GM10248 (cell line): ENCODE measurements at regions not wholly inside any gene's neighbourhood (a gene's known extent, or its start where the extent isn't known, plus 50 kb on each side); places are given as distances from the start of the nearest gene placed in this dataset.

Source experiments
- CTCF ChIA-PET: fragments of 300-600 bp; sonication (Branson Sonifier 250); formaldehyde crosslinking; extraction: SDS; loops from one replicate; lab custom pipeline; 2021; ENCODE audit warnings: antibody characterized with exemption; lab: Yijun Ruan, JAX
- POLR2A ChIA-PET: fragments of 350-650 bp; sonication (Branson Sonifier 250); formaldehyde crosslinking; extraction: SDS; loops from one replicate; lab custom pipeline; 2020; ENCODE audit warnings: antibody characterized with exemption; lab: Yijun Ruan, JAX
- DNase-seq: peaks from one replicate; pipeline ENCODE4 v3.0.0; 2012; ENCODE audit errors: extremely low spot score
- TF ChIP-seq, protein P1 (sequence below): IDR thresholded peaks from 2 replicates; pipeline ENCODE4 v1.5.1; 2012; ENCODE audit warnings: mild to moderate bottlenecking, low read depth; ENCODE audit errors: extremely low read depth, missing control alignments, control extremely low read depth

DNA sequence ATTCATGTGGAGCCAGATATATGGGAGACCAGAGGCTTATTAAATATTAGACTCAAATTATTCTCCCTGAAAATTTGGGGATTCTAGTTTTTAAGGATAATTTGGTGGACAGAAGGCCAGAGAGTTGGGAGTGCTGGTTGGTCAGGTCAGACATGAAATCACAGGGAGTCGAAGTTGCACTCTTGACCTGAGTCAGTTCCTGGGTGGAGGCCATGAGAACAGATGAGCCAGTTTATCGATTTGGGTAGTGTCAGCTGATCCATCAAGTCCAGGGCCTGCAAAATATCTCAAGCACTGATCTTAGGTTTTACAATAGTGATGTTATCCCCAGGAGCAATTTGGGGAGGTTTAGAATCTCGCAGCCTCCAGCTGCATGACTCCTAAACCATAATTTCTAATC lies 563.5 kb upstream of the NRSN1 start:
- TF ChIP-seq, protein P1, sequence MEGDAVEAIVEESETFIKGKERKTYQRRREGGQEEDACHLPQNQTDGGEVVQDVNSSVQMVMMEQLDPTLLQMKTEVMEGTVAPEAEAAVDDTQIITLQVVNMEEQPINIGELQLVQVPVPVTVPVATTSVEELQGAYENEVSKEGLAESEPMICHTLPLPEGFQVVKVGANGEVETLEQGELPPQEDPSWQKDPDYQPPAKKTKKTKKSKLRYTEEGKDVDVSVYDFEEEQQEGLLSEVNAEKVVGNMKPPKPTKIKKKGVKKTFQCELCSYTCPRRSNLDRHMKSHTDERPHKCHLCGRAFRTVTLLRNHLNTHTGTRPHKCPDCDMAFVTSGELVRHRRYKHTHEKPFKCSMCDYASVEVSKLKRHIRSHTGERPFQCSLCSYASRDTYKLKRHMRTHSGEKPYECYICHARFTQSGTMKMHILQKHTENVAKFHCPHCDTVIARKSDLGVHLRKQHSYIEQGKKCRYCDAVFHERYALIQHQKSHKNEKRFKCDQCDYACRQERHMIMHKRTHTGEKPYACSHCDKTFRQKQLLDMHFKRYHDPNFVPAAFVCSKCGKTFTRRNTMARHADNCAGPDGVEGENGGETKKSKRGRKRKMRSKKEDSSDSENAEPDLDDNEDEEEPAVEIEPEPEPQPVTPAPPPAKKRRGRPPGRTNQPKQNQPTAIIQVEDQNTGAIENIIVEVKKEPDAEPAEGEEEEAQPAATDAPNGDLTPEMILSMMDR: no peak
- ChIA-PET POLR2A (no interaction called here), CTCF (no interaction called here)
- DNase-seq: no peak

DNA sequence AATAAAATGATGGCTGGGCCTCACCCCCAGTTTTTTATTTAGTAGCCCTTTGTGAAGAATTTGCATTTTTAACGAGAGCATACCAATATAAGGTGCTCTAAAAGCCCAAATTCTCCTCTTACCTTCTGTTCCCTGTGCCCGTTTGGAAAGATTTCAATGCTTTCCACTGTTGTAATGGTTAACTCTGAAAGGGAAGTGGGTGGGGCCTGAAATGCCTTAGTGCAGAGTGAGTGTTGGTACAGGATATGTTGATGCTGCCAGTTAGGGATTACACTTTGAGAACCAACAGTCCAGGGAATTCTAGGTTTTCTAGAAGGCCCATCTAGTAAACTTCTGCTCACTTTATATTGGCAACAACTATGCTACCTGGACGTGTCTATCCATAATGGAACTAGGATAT lies 562.7 kb upstream of the NRSN1 start:
- POLR2A ChIA-PET: no interaction called here
- CTCF ChIA-PET: interaction anchor here (1.2 to 1.3 kb wide), 2 partner anchors 10 to 12 kb away, joined by 3 read pairs; no protein-coding TSS in a partner anchor
- no peak for DNase-seq
- TF ChIP-seq, protein P1: no peak

DNA sequence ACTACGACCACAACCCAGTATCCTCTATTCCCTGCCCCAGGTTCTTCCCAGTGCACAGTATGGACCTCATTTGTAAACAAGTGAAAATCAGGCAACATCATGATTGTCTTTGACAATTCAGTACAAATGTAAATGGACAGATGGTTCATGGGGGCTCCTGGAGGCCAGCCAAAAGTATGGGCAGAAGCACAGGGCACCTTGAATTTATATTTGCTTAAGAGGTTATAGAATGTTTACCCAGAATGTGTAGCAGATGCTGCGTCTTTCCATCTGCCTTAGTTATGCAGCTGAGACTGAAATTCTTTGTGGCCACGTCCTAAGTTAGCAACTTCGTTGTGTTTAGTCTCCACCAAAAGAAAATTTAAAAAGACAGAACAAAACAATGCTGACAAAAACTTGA lies 559.6 kb upstream of the NRSN1 start:
- ChIA-PET POLR2A (no interaction called here), CTCF (no interaction called here)
- no peak for DNase-seq
- TF ChIP-seq, protein P1: no peak

DNA sequence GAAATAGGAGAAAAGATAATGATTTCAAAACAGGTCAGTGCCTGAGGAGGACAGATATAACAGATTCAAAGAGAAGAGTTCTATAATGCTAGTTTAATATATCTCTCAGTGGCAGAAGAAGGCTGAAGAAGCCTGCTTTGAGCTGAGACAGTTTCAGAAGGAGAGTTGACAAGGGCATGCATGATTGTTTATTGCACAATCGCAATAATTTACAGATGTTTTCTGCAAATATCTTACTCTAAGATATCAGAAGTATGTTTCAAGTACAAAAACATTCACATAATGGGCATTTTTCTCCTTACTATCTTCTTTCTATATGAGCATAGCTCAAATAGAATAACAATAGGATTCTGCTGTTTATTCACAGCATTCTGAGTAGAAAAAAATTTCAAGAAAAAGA lies 557.7 kb upstream of the NRSN1 start:
- ChIA-PET CTCF (no interaction called here), POLR2A (no interaction called here)
- DNase-seq: no peak
- TF ChIP-seq, protein P1: no peak

DNA sequence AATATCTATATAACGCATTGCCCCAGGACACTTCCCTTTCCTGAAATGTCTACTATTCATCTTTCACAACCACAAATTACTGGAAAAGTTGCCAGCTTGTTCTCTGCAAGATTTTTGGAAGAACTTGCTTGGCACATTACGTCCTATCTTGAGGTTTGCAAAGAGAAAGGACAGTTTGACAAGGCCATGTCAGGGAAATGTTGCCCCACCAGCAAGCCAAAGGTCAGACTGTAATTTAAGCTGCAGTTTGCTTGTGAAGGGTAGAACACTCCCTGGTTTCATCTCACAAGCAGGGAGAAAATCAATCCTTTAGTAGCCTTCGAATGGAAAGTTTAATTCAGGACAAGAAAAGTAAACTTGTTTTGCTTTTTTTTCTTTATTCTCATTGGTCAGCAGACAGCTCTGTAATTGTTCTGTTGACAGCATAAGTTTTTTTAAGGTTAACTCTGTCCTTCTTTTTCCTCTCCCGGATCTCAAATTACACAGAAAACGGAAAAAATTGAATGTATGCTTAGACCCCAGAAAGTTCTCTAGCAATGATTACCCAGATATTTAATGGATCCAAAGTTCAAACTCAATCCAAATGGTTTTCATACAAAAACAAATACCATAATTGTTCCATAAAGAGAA lies 541.8 kb upstream of the NRSN1 start:
- DNase-seq: no peak
- ChIA-PET CTCF (interaction anchor here (1.4 kb wide), 1 partner anchor 9 kb away, joined by 3 read pairs; no protein-coding TSS in a partner anchor), POLR2A (no interaction called here)
- TF ChIP-seq, protein P1: no peak

DNA sequence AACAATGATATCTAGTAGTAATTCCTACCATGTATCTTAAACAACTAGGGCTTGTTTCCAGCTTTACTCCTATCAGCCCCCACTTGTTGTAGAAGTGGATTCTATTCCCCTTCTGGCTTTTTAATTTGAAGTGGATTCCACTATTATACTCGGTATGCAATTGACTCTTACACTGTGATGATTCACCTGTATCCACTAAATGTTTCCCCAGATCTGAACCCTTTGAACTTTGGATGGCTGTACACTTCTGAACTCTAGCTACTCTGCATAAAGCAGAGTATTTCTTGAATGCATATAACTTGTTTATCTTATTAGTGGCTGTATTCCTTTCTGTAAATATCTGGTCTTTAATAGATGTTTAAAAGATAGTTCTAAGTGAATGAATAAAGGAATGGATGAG lies 538.4 kb upstream of the NRSN1 start:
- POLR2A ChIA-PET: no interaction called here
- DNase-seq: no peak
- CTCF ChIA-PET: interaction anchor here (1.6 kb wide), 1 partner anchor 23 kb away, joined by 3 read pairs; no protein-coding TSS in a partner anchor
- TF ChIP-seq, protein P1: no peak

DNA sequence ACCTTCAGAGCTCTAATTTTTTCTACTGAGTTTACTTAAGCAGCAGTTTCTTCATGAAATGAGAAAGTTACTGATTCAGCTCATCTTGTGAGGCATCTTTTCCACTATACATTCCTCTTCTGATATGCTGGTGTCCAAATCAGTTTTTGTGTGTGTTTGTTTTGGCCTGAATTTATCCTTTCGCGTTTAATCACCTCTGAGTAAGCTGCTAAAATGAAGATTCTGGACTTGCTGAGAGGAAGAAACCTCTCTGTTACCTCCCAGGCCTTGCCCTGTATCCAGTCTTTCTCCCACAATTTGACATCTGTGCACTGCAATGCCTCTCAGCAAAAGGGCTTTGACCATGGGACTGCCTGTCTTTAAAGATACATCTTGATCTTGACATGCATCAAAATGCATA lies 536.2 kb upstream of the NRSN1 start:
- ChIA-PET CTCF (no interaction called here), POLR2A (no interaction called here)
- DNase-seq: no peak

More for the DNA sequence above, 536.2 kb upstream of the NRSN1 start:
- TF ChIP-seq, protein P1: no peak
